Astrocyte (in vitro differentiated cells and primary cell): ENCODE measurements at regions not wholly inside any gene's neighbourhood (a gene's known extent, or its start where the extent isn't known, plus 50 kb on each side); places are given as distances from the start of the nearest gene placed in this dataset.

ENCODE experiments used
- DNase-seq: peaks from one replicate; pipeline ENCODE4 v3.0.0-alpha.2; 2010; ENCODE audit warnings: low read depth
- FAIRE-seq: peaks from 2 replicates; lab custom pipeline; 2011; peaks lifted over from hg19 to GRCh38; lab: Jason Lieb, UNC
- H2AFZ ChIP-seq: 2 replicates; pipeline ENCODE4 v1.6.0; 2012; ENCODE audit warnings: low read depth, low read length, inconsistent platforms
- H3K27ac ChIP-seq: 2 replicates; pipeline ENCODE4 v1.5.1; 2011; ENCODE audit warnings: low read depth, low read length, inconsistent platforms
- H3K27me3 ChIP-seq: 2 replicates; pipeline ENCODE4 v1.6.0; 2011; ENCODE audit warnings: low read length, inconsistent platforms; ENCODE audit not compliant: insufficient read depth
- H3K36me3 ChIP-seq: 2 replicates; pipeline ENCODE4 v1.5.1; 2011; ENCODE audit warnings: low read length, inconsistent platforms; ENCODE audit not compliant: insufficient read depth
- H3K4me1 ChIP-seq: 2 replicates; pipeline ENCODE4 v1.5.1; 2011; ENCODE audit warnings: low read length, inconsistent platforms; ENCODE audit not compliant: insufficient read depth
- H3K4me2 ChIP-seq: 2 replicates; pipeline ENCODE4 v1.6.0; 2012; ENCODE audit warnings: low read length, inconsistent platforms
- H3K4me3 ChIP-seq: 2 replicates; pipeline ENCODE4 v1.5.1; 2011; ENCODE audit warnings: low read depth, mild to moderate bottlenecking, low read length, inconsistent platforms; ENCODE audit not compliant: insufficient read depth
- H3K79me2 ChIP-seq: 2 replicates; pipeline ENCODE4 v1.6.0; 2012; ENCODE audit warnings: mild to moderate bottlenecking, low read length, inconsistent platforms; ENCODE audit not compliant: insufficient read depth
- H3K9ac ChIP-seq: 2 replicates; pipeline ENCODE4 v1.6.0; 2012; ENCODE audit warnings: mild to moderate bottlenecking, low read length, inconsistent platforms
- H3K9me3 ChIP-seq: 2 replicates; pipeline ENCODE4 v1.5.1; 2012; ENCODE audit warnings: low read depth, mild to moderate bottlenecking, low read length, inconsistent platforms; ENCODE audit not compliant: insufficient read depth
- H4K20me1 ChIP-seq: 2 replicates; pipeline ENCODE4 v1.6.0; 2012; ENCODE audit warnings: low read length, inconsistent platforms; ENCODE audit not compliant: insufficient read depth
- H3K27ac Mint-ChIP-seq: one replicate; pipeline ENCODE4 v1.8.0; 2021; ENCODE audit warnings: mild to moderate bottlenecking, mixed read lengths; ENCODE audit not compliant: unreplicated experiment
- H3K27me3 Mint-ChIP-seq: one replicate; pipeline ENCODE4 v1.8.0; 2021; ENCODE audit warnings: low read depth, mixed read lengths; ENCODE audit not compliant: unreplicated experiment
- H3K36me3 Mint-ChIP-seq: one replicate; pipeline ENCODE4 v1.8.0; 2021; ENCODE audit warnings: low read depth, mixed read lengths; ENCODE audit not compliant: unreplicated experiment
- H3K4me1 Mint-ChIP-seq: one replicate; pipeline ENCODE4 v1.8.0; 2021; ENCODE audit warnings: low read depth, mixed read lengths; ENCODE audit not compliant: unreplicated experiment
- H3K4me3 Mint-ChIP-seq: one replicate; pipeline ENCODE4 v1.8.0; 2021; ENCODE audit warnings: mild to moderate bottlenecking, moderate library complexity, mixed read lengths; ENCODE audit not compliant: unreplicated experiment
- H3K9me3 Mint-ChIP-seq: one replicate; pipeline ENCODE4 v1.8.0; 2021; ENCODE audit warnings: mild to moderate bottlenecking, mixed read lengths; ENCODE audit not compliant: unreplicated experiment
- CTCF ChIP-seq: IDR thresholded peaks from 2 replicates; pipeline ENCODE4 v1.5.1; 2011; ENCODE audit warnings: low read depth, mild to moderate bottlenecking, inconsistent platforms, low read length, moderate library complexity; ENCODE audit not compliant: insufficient read depth
- EZH2 ChIP-seq: IDR thresholded peaks from 2 replicates; pipeline ENCODE4 v1.6.1; 2012; ENCODE audit warnings: mild to moderate bottlenecking, low read length, inconsistent platforms; ENCODE audit not compliant: insufficient read depth

GRCh38 chr7:134367956-134368749 is 51.4 kb upstream of the SLC35B4 start:
- H4K20me1 ChIP-seq: no peaks in the 10 kb centered on the region
- Mint-ChIP-seq H3K27me3 (peaks cover 14% of the 10 kb centered on the region), H3K9me3 (no peaks in the 10 kb centered on the region), H3K4me3 (no peak overlapping the region), H3K27ac (no peak overlapping the region), H3K36me3 (no peaks in the 10 kb centered on the region), H3K4me1 (peaks cover 19% of the 10 kb centered on the region)
- no peaks in the 10 kb centered on the region for H3K36me3 ChIP-seq
- H3K4me1 ChIP-seq: peaks cover 4% of the 10 kb centered on the region
- H3K27ac ChIP-seq: no peak overlapping the region
- no peak overlapping the region for H2AFZ ChIP-seq
- H3K9ac ChIP-seq: no peak overlapping the region
- TF ChIP-seq CTCF: no peak
- no peak for TF ChIP-seq EZH2
- DNase-seq: no peak
- no peaks in the 10 kb centered on the region for H3K79me2 ChIP-seq
- no peak overlapping the region for H3K4me3 ChIP-seq
- H3K27me3 ChIP-seq: peaks cover 3% of the 10 kb centered on the region
- H3K4me2 ChIP-seq: no peak overlapping the region
- H3K9me3 ChIP-seq: no peaks in the 10 kb centered on the region
- no peak for FAIRE-seq
